ENCODE measurements at regions not wholly inside any gene's neighbourhood (a gene's known extent, or its start where the extent isn't known, plus 50 kb on each side); places are given as distances from the start of the nearest gene placed in this dataset.

DNA sequence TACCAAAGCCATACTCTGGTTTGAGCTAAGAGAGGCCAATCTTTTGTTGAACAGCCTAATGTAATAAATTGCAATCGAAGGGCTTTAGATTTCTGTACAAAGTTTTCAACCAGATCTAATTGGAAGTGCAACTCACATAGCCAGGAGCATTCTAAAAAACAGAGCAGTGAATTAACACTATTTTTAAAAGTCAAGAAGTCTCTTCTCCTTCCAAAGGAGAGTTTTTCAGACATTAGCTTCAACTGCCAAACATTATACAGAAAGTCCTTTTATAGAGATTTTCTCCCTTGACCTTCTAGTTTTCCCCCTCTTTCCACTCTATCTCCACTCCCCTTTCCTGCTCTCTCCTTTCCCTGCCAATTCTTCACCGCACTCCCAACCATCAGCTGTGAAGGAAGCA is 259.6 kb downstream of the NOVA1 start:
- no peak overlapping the region for H3K27ac ChIP-seq (ENCODE audit: insufficient read depth, low read length)
- DNase-seq (no peak), ATAC-seq (ENCODE audit: low read depth) (no peak)
- CTCF ChIA-PET = no interaction called here
- H3K18ac ChIP-seq (ENCODE audit: low read depth, low read length) = no peak overlapping the region
- no CpG with 5 or more reads among the region's 2 CpGs for WGBS, 2 experiments (ENCODE audit: extremely low coverage in 2 of 2, insufficient read length in 1 of 2)
- TF ChIP-seq, protein P1, sequence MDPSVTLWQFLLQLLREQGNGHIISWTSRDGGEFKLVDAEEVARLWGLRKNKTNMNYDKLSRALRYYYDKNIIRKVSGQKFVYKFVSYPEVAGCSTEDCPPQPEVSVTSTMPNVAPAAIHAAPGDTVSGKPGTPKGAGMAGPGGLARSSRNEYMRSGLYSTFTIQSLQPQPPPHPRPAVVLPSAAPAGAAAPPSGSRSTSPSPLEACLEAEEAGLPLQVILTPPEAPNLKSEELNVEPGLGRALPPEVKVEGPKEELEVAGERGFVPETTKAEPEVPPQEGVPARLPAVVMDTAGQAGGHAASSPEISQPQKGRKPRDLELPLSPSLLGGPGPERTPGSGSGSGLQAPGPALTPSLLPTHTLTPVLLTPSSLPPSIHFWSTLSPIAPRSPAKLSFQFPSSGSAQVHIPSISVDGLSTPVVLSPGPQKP (IDR thresholded peaks at IDR 0.05; ENCODE audit: borderline replicate concordance, low read depth, low read length) = no peak
- no peak for TF ChIP-seq CHD1 (IDR thresholded peaks at IDR 0.05; ENCODE audit: low read depth, low read length)
- TF ChIP-seq, protein P2, sequence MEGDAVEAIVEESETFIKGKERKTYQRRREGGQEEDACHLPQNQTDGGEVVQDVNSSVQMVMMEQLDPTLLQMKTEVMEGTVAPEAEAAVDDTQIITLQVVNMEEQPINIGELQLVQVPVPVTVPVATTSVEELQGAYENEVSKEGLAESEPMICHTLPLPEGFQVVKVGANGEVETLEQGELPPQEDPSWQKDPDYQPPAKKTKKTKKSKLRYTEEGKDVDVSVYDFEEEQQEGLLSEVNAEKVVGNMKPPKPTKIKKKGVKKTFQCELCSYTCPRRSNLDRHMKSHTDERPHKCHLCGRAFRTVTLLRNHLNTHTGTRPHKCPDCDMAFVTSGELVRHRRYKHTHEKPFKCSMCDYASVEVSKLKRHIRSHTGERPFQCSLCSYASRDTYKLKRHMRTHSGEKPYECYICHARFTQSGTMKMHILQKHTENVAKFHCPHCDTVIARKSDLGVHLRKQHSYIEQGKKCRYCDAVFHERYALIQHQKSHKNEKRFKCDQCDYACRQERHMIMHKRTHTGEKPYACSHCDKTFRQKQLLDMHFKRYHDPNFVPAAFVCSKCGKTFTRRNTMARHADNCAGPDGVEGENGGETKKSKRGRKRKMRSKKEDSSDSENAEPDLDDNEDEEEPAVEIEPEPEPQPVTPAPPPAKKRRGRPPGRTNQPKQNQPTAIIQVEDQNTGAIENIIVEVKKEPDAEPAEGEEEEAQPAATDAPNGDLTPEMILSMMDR (conservative IDR thresholded peaks at IDR 0.05; ENCODE audit: low read depth, low read length) = no peak
- TF ChIP-seq RCOR1 (IDR thresholded peaks at IDR 0.05; ENCODE audit: insufficient replicate concordance, low read length) = no peak
- H4K91ac ChIP-seq (ENCODE audit: insufficient read depth, low read depth, low read length) = no peak overlapping the region
- no peak overlapping the region for H2AK5ac ChIP-seq (ENCODE audit: low read depth, low read length)
- no peaks in the 10 kb centered on the region for H3K27me3 ChIP-seq (ENCODE audit: control insufficient read depth, insufficient read depth, low read length)
- no peak overlapping the region for H3K14ac ChIP-seq (replicated peaks; ENCODE audit: low read depth, low read length)
- H2AK9ac ChIP-seq (replicated peaks; ENCODE audit: low read depth, low read length, poor library complexity) = no peak overlapping the region
- no peak overlapping the region for H4K5ac ChIP-seq (ENCODE audit: low read depth, low read length)
- intact Hi-C loops (cut with micrococcal nuclease) (no loop called here), dilution Hi-C loops (cut with HindIII; ENCODE audit: low sequenced_read_pairs, unreplicated experiment) (no loop called here), in situ Hi-C loops (cut with MboI; ENCODE audit: low sequenced_read_pairs) (no loop called here)
- H3K9me3 ChIP-seq (ENCODE audit: control insufficient read depth, insufficient read depth, low read length) = peaks cover 1% of the 10 kb centered on the region; the same call in 1 of the 2 replicates
- no peak overlapping the region for H2BK15ac ChIP-seq (ENCODE audit: low read depth, low read length)
- H3K9me1 ChIP-seq (ENCODE audit: insufficient read depth, low read length) = no peaks in the 10 kb centered on the region
- H3K4me2 ChIP-seq (ENCODE audit: low read depth, low read length) = no peak overlapping the region
- POLR2A ChIA-PET (ENCODE audit: unreplicated experiment) = no interaction called here
- no peak overlapping the region for H2BK120ac ChIP-seq (ENCODE audit: low read depth, low read length)
- no TSS peak for BruUV-seq (replicated peaks)
- no peak overlapping the region for H3K23ac ChIP-seq (ENCODE audit: low read depth, low read length)
- H3K9ac ChIP-seq (ENCODE audit: low read depth, low read length) = no peak overlapping the region
- H2BK20ac ChIP-seq (ENCODE audit: low read depth, low read length) = no peak overlapping the region
- H3K36me3 ChIP-seq (ENCODE audit: control insufficient read depth, insufficient read depth, low read length) = no peaks in the 10 kb centered on the region
- H3K4me1 ChIP-seq (ENCODE audit: control insufficient read depth, insufficient read depth, low read length) = no peaks in the 10 kb centered on the region
- no peak overlapping the region for H3K4ac ChIP-seq (ENCODE audit: low read depth, low read length)
- no peak overlapping the region for H4K8ac ChIP-seq (ENCODE audit: low read depth in 2 of 2, low read length in 2 of 2)
- H2AFZ ChIP-seq (replicated peaks; ENCODE audit: low read length, poor library complexity) = no peak overlapping the region
- no peak overlapping the region for H2BK5ac ChIP-seq (ENCODE audit: low read depth, low read length, poor library complexity, severe bottlenecking)
- H3K79me1 ChIP-seq (ENCODE audit: low read depth in 1 of 2, low read length in 2 of 2) = no peaks in the 10 kb centered on the region
- no peak overlapping the region for H3K56ac ChIP-seq (ENCODE audit: extremely low read depth, insufficient read depth, low read length)
- no peak overlapping the region for H3K4me3 ChIP-seq (ENCODE audit: insufficient read depth, low read depth, low read length)
- H4K20me1 ChIP-seq (ENCODE audit: insufficient read depth, low read length) = no peaks in the 10 kb centered on the region
